ENCODE measurements at regions not wholly inside any gene's neighbourhood (a gene's known extent, or its start where the extent isn't known, plus 50 kb on each side); places are given as distances from the start of the nearest gene placed in this dataset.
A peak's percentile ranks its signal among the peaks of the same experiment; 100 is the strongest.

- intact Hi-C loops (cut with DNase I) = no loop called here
- Histone ChIP-seq H3K27ac (no peak overlapping the region), H3K36me3 (no peaks in the 10 kb centered on the region), H3K4me3 (no peak overlapping the region), H3K27me3 (peaks cover 0 to 16% of the 10 kb centered on the region in 2 donors), H3K4me1 (peaks cover 0 to 7% of the 10 kb centered on the region in 2 donors), H3K9me3 (no peaks in the 10 kb centered on the region)
- TF ChIP-seq CTCF (IDR thresholded peaks at IDR 0.05) = no peak
- no peak for DNase-seq
- ATAC-seq = no peak
Observed at GRCh38 chr1:48052923-48053291, 55.7 kb upstream of the TRABD2B start.

- Histone ChIP-seq H3K9me3 (no peaks in the 10 kb centered on the region), H3K27me3 (peaks cover 0 to 16% of the 10 kb centered on the region in 2 donors), H3K4me3 (no peak overlapping the region), H3K36me3 (no peaks in the 10 kb centered on the region), H3K4me1 (peaks cover 0 to 7% of the 10 kb centered on the region in 2 donors), H3K27ac (no peak overlapping the region)
- ATAC-seq = no peak
- DNase-seq = no peak
- no peak for TF ChIP-seq CTCF (IDR thresholded peaks at IDR 0.05)
- intact Hi-C loops (cut with DNase I) = no loop called here
Observed at GRCh38 chr1:48051466-48052126, 54.4 kb upstream of the TRABD2B start.

- no peak overlapping the region for H3K27ac ChIP-seq
- peaks cover 0 to 7% of the 10 kb centered on the region in 2 donors for H3K27me3 ChIP-seq
- no peak overlapping the region for H3K4me3 ChIP-seq
- TF ChIP-seq CTCF (IDR thresholded peaks at IDR 0.05) = no peak
- intact Hi-C loops (cut with DNase I) = no loop called here
- H3K9me3 ChIP-seq = no peaks in the 10 kb centered on the region
- peaks cover 0 to 7% of the 10 kb centered on the region in 2 donors for H3K4me1 ChIP-seq
- ATAC-seq = no peak
- DNase-seq = no peak
- H3K36me3 ChIP-seq = no peaks in the 10 kb centered on the region
Observed at GRCh38 chr1:48049823-48050535, 52.8 kb upstream of the TRABD2B start.

GRCh38 chr1:48048980-48049379 is 51.8 kb upstream of the TRABD2B start:
- no peak for ATAC-seq
- intact Hi-C loops (cut with DNase I) = no loop called here
- Histone ChIP-seq H3K27ac (no peak overlapping the region), H3K4me3 (no peak overlapping the region), H3K9me3 (no peaks in the 10 kb centered on the region), H3K4me1 (peaks cover 0 to 7% of the 10 kb centered on the region in 2 donors), H3K36me3 (no peaks in the 10 kb centered on the region), H3K27me3 (peaks cover 0 to 6% of the 10 kb centered on the region in 2 donors)
- DNase-seq = no peak
- no peak for TF ChIP-seq CTCF (IDR thresholded peaks at IDR 0.05)

- H3K27ac ChIP-seq = no peak overlapping the region
- H3K4me3 ChIP-seq = no peak overlapping the region
- H3K36me3 ChIP-seq = no peaks in the 10 kb centered on the region
- H3K27me3 ChIP-seq = peaks cover 0 to 6% of the 10 kb centered on the region in 2 donors
- TF ChIP-seq CTCF (IDR thresholded peaks at IDR 0.05) = no peak
- ATAC-seq (peak; percentile 20), DNase-seq (no peak)
- intact Hi-C loops (cut with DNase I) = no loop called here
- H3K4me1 ChIP-seq = peaks cover 0 to 7% of the 10 kb centered on the region in 2 donors
- no peaks in the 10 kb centered on the region for H3K9me3 ChIP-seq
Observed at GRCh38 chr1:48048064-48048463, 50.9 kb upstream of the TRABD2B start.
